Nephron progenitor cell (in vitro differentiated cells): ENCODE measurements at regions not wholly inside any gene's neighbourhood (a gene's known extent, or its start where the extent isn't known, plus 50 kb on each side); places are given as distances from the start of the nearest gene placed in this dataset.
"Not testable (repeated sequence)": the region's sequence is repeated elsewhere in the genome, so short reads cannot be mapped to it uniquely, and the experiment has no call there.

Source experiments
- DNase-seq: peaks from one replicate; pipeline ENCODE4 v3.0.0; 2021
- H3K27ac Mint-ChIP-seq: 2 replicates; pipeline ENCODE4 v1.8.0; 2021; ENCODE audit warnings: mild to moderate bottlenecking, moderate library complexity, mixed read lengths
- H3K27me3 Mint-ChIP-seq: 2 replicates; pipeline ENCODE4 v1.8.0; 2021; ENCODE audit warnings: mild to moderate bottlenecking, low read depth, mixed read lengths; ENCODE audit not compliant: poor library complexity
- H3K36me3 Mint-ChIP-seq: 2 replicates; pipeline ENCODE4 v1.8.0; 2021; ENCODE audit warnings: low read depth, mixed read lengths
- H3K4me1 Mint-ChIP-seq: 2 replicates; pipeline ENCODE4 v1.8.0; 2021; ENCODE audit warnings: mixed read lengths
- H3K4me3 Mint-ChIP-seq: 2 replicates; pipeline ENCODE4 v1.8.0; 2021; ENCODE audit warnings: mild to moderate bottlenecking, moderate library complexity, mixed read lengths
- H3K9me3 Mint-ChIP-seq: 2 replicates; pipeline ENCODE4 v1.8.0; 2021; ENCODE audit warnings: mild to moderate bottlenecking, moderate library complexity, mixed read lengths
- TF ChIP-seq, protein P1 (sequence below): fragments of 200-600 bp; sonication (generic); IDR thresholded peaks from 2 replicates; pipeline ENCODE4 v1.5.0; 2021; ENCODE audit warnings: antibody characterized with exemption

DNA sequence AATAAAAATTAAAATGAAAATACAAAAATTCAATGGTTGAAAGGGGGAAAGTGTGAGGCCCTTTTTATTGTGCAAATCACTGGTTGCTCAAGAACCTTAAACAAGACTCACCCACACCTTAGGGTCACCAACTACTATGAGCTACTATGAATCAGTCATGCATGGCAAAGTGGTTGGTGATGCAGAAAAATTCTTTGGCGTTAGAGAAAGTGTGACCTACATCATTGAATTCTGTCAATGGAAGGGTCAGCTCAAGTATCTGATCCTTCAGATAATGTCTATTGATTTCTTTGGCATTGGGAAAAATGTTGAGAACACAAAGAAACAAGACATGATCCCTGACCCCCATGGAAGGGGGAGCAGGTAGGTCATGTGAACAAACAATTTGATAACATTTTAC lies 149.7 kb upstream of the ADCY2 start:
- H3K9me3 Mint-ChIP-seq, result no peaks in the 10 kb centered on the region
- H3K4me3 Mint-ChIP-seq, result no peak overlapping the region
- H3K36me3 Mint-ChIP-seq, result no peaks in the 10 kb centered on the region
- TF ChIP-seq, protein P1, sequence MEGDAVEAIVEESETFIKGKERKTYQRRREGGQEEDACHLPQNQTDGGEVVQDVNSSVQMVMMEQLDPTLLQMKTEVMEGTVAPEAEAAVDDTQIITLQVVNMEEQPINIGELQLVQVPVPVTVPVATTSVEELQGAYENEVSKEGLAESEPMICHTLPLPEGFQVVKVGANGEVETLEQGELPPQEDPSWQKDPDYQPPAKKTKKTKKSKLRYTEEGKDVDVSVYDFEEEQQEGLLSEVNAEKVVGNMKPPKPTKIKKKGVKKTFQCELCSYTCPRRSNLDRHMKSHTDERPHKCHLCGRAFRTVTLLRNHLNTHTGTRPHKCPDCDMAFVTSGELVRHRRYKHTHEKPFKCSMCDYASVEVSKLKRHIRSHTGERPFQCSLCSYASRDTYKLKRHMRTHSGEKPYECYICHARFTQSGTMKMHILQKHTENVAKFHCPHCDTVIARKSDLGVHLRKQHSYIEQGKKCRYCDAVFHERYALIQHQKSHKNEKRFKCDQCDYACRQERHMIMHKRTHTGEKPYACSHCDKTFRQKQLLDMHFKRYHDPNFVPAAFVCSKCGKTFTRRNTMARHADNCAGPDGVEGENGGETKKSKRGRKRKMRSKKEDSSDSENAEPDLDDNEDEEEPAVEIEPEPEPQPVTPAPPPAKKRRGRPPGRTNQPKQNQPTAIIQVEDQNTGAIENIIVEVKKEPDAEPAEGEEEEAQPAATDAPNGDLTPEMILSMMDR, result no peak
- no peak for DNase-seq
- H3K27ac Mint-ChIP-seq, result no peak overlapping the region
- peaks cover 21% of the 10 kb centered on the region for H3K4me1 Mint-ChIP-seq
- no peaks in the 10 kb centered on the region for H3K27me3 Mint-ChIP-seq

DNA sequence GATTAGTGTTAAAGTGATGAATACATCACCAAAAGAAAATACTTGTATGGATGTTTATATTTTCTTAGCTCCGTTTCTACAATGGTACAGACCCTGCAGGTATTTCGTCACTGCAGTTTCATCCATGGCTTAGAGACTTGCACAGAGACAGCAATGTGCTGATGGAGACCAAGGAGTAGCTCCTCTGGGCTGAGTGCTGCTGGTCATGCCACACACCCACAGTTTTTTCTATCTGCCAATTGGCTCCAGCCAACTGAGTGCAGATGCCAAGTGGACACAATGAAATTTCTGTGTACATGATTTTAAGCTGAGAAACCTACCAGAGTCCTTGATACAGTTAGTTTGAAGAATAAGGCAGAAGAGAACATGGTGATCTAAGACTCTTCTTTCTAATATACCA lies 145.9 kb upstream of the ADCY2 start:
- no peak for DNase-seq
- TF ChIP-seq, protein P1, result no peak
- H3K27ac Mint-ChIP-seq, result no peak overlapping the region
- H3K4me1 Mint-ChIP-seq, result peaks cover 11% of the 10 kb centered on the region
- no peak overlapping the region for H3K4me3 Mint-ChIP-seq
- H3K27me3 Mint-ChIP-seq, result no peaks in the 10 kb centered on the region
- H3K9me3 Mint-ChIP-seq, result peaks cover 1% of the 10 kb centered on the region
- no peaks in the 10 kb centered on the region for H3K36me3 Mint-ChIP-seq

DNA sequence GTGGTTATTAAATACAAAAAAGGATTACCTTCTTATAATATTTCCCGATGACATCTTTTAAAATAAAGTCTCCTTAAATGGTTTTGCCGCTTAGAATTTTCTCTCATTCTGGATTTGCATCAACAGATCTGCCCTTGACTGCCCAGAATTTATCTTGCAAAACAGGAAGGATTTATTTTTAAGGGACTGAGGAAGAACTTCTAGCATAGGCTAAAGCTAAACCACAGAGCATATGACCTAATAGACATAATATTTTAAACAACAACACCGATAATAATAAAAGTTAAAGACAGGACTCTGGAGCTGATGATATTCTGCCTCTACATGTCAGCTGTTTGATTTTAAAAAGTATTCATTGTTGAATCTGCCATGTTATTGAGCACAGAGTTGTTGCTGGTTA lies 145.3 kb upstream of the ADCY2 start:
- DNase-seq, result no peak
- peaks cover 2% of the 10 kb centered on the region for H3K36me3 Mint-ChIP-seq
- H3K4me1 Mint-ChIP-seq, result peaks cover 5% of the 10 kb centered on the region
- no peaks in the 10 kb centered on the region for H3K27me3 Mint-ChIP-seq
- H3K9me3 Mint-ChIP-seq, result peaks cover 5% of the 10 kb centered on the region
- H3K4me3 Mint-ChIP-seq, result no peak overlapping the region
- H3K27ac Mint-ChIP-seq, result no peak overlapping the region
- TF ChIP-seq, protein P1, result no peak

DNA sequence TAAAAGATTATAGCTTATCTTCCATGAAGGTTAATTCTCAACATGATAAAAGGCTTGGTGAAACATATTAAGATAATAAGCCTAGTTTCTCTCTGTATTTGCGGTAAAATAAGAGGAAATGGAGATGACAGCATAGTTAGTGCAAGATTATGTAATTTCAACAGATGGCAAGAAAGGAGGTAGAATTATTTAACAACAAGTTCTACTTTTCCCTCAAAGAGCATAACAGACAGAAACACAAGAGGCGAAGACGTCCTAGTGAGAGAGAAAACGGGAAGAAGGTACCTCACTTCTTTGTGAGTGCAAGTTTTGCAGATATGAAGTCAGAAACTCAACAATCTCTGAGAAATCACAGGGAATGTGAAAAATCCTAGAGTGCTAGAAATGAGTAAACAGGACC lies 144.8 kb upstream of the ADCY2 start:
- Mint-ChIP-seq H3K9me3 (peaks cover 9% of the 10 kb centered on the region), H3K36me3 (peaks cover 5% of the 10 kb centered on the region), H3K27me3 (no peaks in the 10 kb centered on the region), H3K4me1 (no peaks in the 10 kb centered on the region), H3K4me3 (no peak overlapping the region), H3K27ac (no peak overlapping the region)
- TF ChIP-seq, protein P1, result no peak
- DNase-seq, result no peak

DNA sequence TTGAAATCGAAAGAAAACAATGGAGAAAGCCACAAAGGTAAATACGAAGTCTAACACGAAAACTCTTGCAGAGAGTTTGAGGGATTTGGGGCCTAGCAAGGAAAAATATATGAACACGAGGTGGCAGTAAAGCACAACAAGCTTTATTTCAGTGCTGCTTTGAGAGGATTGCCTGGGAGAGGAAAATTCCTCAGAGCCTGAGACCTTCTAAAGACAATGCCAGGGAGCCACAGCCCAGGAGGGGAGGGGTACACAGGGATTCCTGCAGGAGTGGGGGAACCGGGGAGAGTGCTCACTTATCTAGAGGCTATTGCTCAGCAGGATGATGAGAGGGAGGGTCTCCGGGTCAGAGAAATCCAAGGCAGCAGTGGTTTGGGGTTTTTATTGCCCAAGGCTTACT lies 134.9 kb upstream of the ADCY2 start:
- Mint-ChIP-seq H3K9me3 (peaks cover 46% of the 10 kb centered on the region), H3K4me3 (no peak overlapping the region), H3K36me3 (peaks cover 32% of the 10 kb centered on the region), H3K4me1 (peaks cover 26% of the 10 kb centered on the region), H3K27me3 (peaks cover 7% of the 10 kb centered on the region), H3K27ac (peak overlapping the region; percentile 80)
- DNase-seq, result peak; percentile 30
- TF ChIP-seq, protein P1, result peak; percentile 62

DNA sequence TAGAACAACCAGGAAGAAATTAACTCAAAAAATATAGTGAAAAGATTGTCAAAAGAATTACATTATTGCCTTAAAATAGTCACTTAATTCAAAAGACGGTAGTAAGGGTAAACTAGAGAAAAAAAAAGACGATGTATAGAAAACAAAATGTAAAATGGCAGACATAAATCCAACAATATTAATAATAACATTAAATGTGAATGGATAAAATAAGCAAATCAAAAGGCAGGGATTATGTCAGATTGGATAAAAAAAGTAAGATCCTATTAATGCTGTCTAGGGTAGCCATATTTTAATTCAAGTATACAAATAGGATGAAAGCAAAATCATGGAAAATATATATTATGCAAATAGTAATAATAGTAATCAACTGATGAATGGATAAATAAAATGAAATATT lies 134.0 kb upstream of the ADCY2 start:
- TF ChIP-seq, protein P1, result no peak
- Mint-ChIP-seq H3K36me3 (peaks cover 32% of the 10 kb centered on the region), H3K9me3 (peaks cover 46% of the 10 kb centered on the region), H3K27me3 (peaks cover 7% of the 10 kb centered on the region), H3K4me3 (no peak overlapping the region), H3K27ac (no peak overlapping the region), H3K4me1 (peaks cover 26% of the 10 kb centered on the region)
- DNase-seq, result no peak

DNA sequence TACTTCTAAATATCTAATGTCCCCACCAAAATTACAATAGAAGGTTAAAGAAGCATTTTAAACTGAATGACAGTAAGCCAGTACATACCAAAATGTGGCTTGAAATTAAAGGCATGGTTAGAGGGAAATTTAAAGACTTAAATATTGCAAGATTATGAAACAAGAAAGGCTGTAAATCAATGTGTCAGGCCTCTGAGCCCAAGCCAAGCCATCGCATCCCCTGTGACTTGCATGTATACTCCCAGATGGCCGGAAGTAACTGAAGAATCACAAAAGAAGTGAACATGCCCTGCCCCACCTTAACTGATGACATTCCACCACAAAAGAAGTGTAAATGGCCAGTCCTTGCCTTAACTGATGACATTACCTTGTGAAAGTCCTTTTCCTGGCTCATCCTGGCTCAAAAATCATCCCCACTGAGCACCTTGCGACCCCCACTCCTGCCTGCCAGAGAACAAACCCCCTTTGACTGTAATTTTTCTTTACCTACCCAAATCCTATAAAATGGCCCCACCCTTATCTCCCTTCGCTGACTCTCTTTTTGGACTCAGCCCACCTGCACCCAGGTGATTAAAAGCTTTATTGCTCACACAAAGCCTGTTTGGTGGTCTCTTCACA lies 132.4 kb upstream of the ADCY2 start:
- peaks cover 24% of the 10 kb centered on the region for H3K4me1 Mint-ChIP-seq
- not testable (repeated sequence) for H3K27me3 Mint-ChIP-seq, H3K27ac Mint-ChIP-seq, H3K4me3 Mint-ChIP-seq, DNase-seq
- peaks cover 31% of the 10 kb centered on the region for H3K36me3 Mint-ChIP-seq
- peaks cover 46% of the 10 kb centered on the region for H3K9me3 Mint-ChIP-seq

DNA sequence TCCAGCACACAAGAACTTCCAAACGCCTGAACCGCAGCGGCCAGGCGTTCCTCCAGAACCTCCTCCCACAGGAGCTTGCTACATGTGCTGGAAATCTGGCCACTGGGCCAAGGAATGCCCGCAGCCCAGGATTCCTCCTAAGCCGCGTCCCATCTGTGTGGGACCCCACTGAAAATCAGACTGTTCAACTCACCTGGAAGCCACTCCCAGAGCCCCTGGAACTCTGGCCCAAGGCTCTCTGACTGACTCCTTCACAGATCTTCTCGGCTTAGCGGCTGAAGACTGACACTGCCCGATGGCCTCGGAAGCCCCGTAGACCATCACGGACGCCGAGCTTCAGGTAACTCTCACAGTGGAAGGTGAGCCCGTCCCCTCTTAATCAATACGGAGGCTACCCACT lies 130.2 kb upstream of the ADCY2 start:
- peaks cover 19% of the 10 kb centered on the region for H3K4me1 Mint-ChIP-seq
- DNase-seq, H3K27ac Mint-ChIP-seq, H3K27me3 Mint-ChIP-seq, H3K4me3 Mint-ChIP-seq: not testable (repeated sequence)
- H3K9me3 Mint-ChIP-seq, result peaks cover 33% of the 10 kb centered on the region
- H3K36me3 Mint-ChIP-seq, result peaks cover 16% of the 10 kb centered on the region

DNA sequence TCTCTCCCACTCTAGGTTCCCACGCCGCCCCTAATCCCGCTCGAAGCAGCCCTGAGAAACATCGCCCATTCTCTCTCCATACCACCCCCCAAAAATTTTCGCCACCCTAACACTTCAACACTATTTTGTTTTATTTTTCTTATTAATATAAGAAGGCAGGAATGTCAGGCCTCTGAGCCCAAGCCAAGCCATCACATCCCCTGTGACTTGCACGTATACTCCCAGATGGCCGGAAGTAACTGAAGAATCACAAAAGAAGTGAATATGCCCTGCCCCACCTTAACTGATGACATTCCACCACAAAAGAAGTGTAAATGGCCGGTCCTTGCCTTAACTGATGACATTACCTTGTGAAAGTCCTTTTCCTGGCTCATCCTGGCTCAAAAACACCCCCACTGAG lies 127.2 kb upstream of the ADCY2 start:
- peaks cover 16% of the 10 kb centered on the region for H3K4me1 Mint-ChIP-seq
- H3K27ac Mint-ChIP-seq, result not testable (repeated sequence)

More for the DNA sequence above, 127.2 kb upstream of the ADCY2 start:
- H3K9me3 Mint-ChIP-seq, result peaks cover 15% of the 10 kb centered on the region
- not testable (repeated sequence) for DNase-seq, H3K4me3 Mint-ChIP-seq, H3K27me3 Mint-ChIP-seq, H3K36me3 Mint-ChIP-seq
